HCT116 (cell line): ENCODE measurements at regions not wholly inside any gene's neighbourhood (a gene's known extent, or its start where the extent isn't known, plus 50 kb on each side); places are given as distances from the start of the nearest gene placed in this dataset.

Experiments used
- CEBPB ChIP-seq: IDR thresholded peaks from 2 replicates; pipeline ENCODE4 v1.6.1; 2012; ENCODE audit warnings: low read depth
- ELF1 ChIP-seq: IDR thresholded peaks from 2 replicates; pipeline ENCODE4 v1.6.1; 2012; ENCODE audit warnings: low read depth, borderline replicate concordance
- EZH2 ChIP-seq: fragments of 200-600 bp; sonication (generic); IDR thresholded peaks from 2 replicates; pipeline ENCODE4 v1.6.1; 2017; ENCODE audit warnings: antibody characterized with exemption, mixed run types
- EZH2phosphoT487 ChIP-seq: fragments of 200-600 bp; IDR thresholded peaks from 2 replicates; pipeline ENCODE4 v1.6.1; 2018; ENCODE audit warnings: antibody characterized with exemption, borderline replicate concordance
- FOSL1 ChIP-seq: IDR thresholded peaks from 2 replicates; pipeline ENCODE4 v1.6.1; 2012; ENCODE audit warnings: low read depth
- JUND ChIP-seq: IDR thresholded peaks from 2 replicates; pipeline ENCODE4 v1.6.1; 2012
- RAD21 ChIP-seq: IDR thresholded peaks from 2 replicates; pipeline ENCODE4 v1.6.1; 2012; ENCODE audit warnings: low read depth, mild to moderate bottlenecking
- SP1 ChIP-seq: IDR thresholded peaks from 2 replicates; pipeline ENCODE4 v1.6.1; 2012; ENCODE audit warnings: low read depth
- TCF7L2 ChIP-seq: IDR thresholded peaks from 2 replicates; pipeline ENCODE4 v1.7.0; 2011; ENCODE audit warnings: borderline replicate concordance, inconsistent platforms; ENCODE audit not compliant: insufficient read depth, insufficient read length; ENCODE audit errors: extremely low read depth
- YY1 ChIP-seq: IDR thresholded peaks from 2 replicates; pipeline ENCODE4 v1.6.1; 2011; ENCODE audit warnings: low read length, low read depth, moderate library complexity, mild to moderate bottlenecking; ENCODE audit not compliant: insufficient replicate concordance; ENCODE audit errors: extremely low read depth
- ZFX ChIP-seq: fragments of 450-650 bp; IDR thresholded peaks from 2 replicates; pipeline ENCODE4 v1.6.1; 2017
- TF ChIP-seq, protein P1 (sequence below), 3 experiments: fragments of 200-600 bp in 1 of 3; sonication (generic) in 1 of 3; IDR thresholded peaks in 2 of 3; conservative IDR thresholded peaks in 1 of 3; 2 replicates each; pipeline ENCODE4 v1.5.1; 2012 to 2017; ENCODE audit warnings: low read depth in 2 of 3, low read length in 2 of 3, antibody characterized with exemption in 1 of 3, borderline replicate concordance in 1 of 3, control low read depth in 1 of 3, mild to moderate bottlenecking in 1 of 3, mixed read lengths in 1 of 3, mixed run types in 1 of 3, moderate library complexity in 1 of 3; ENCODE audit not compliant: insufficient read depth in 1 of 3
- TF ChIP-seq, protein P2 (sequence below): IDR thresholded peaks from 2 replicates; pipeline ENCODE4 v1.6.1; 2012; ENCODE audit warnings: low read depth

DNA sequence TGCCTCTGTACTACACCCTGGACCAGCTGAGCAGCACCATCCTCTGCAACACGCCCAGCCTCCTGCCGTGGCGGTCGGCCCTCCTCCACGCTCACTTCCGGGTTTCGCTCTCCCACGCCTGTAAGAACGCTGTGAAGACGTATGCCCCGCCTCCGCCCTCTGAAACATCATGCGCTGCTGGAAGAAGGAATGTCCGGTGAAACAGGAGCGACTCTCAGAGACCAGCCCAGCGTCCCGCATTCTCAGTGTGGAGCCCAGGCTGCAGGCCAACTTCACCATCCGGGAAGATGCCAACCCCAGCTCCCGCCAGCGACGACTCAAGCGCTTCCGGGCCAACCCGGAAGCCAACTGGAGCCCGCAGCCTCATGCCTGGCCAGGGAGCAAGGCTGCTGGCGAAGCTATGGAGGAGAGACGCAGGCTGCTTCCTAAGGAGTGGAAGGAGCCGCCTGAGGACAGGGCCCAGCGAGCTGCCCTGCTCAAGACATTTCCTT, 186.1 kb upstream of the SLITRK2 start:
- no peak for TF ChIP-seq RAD21
- TF ChIP-seq CEBPB: no peak
- TF ChIP-seq, protein P1, sequence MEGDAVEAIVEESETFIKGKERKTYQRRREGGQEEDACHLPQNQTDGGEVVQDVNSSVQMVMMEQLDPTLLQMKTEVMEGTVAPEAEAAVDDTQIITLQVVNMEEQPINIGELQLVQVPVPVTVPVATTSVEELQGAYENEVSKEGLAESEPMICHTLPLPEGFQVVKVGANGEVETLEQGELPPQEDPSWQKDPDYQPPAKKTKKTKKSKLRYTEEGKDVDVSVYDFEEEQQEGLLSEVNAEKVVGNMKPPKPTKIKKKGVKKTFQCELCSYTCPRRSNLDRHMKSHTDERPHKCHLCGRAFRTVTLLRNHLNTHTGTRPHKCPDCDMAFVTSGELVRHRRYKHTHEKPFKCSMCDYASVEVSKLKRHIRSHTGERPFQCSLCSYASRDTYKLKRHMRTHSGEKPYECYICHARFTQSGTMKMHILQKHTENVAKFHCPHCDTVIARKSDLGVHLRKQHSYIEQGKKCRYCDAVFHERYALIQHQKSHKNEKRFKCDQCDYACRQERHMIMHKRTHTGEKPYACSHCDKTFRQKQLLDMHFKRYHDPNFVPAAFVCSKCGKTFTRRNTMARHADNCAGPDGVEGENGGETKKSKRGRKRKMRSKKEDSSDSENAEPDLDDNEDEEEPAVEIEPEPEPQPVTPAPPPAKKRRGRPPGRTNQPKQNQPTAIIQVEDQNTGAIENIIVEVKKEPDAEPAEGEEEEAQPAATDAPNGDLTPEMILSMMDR (IDR thresholded peaks at IDR 0.05 in 2 of 3, conservative IDR thresholded peaks at IDR 0.05 in 1 of 3; ENCODE audit: borderline replicate concordance in 1 of 3, insufficient read depth in 1 of 3, low read depth in 2 of 3, low read length in 2 of 3): no peak
- TF ChIP-seq EZH2phosphoT487: no peak
- no peak for TF ChIP-seq TCF7L2
- no peak for TF ChIP-seq YY1
- no peak for TF ChIP-seq EZH2
- TF ChIP-seq JUND: no peak
- no peak for TF ChIP-seq ZFX
- TF ChIP-seq, protein P2, sequence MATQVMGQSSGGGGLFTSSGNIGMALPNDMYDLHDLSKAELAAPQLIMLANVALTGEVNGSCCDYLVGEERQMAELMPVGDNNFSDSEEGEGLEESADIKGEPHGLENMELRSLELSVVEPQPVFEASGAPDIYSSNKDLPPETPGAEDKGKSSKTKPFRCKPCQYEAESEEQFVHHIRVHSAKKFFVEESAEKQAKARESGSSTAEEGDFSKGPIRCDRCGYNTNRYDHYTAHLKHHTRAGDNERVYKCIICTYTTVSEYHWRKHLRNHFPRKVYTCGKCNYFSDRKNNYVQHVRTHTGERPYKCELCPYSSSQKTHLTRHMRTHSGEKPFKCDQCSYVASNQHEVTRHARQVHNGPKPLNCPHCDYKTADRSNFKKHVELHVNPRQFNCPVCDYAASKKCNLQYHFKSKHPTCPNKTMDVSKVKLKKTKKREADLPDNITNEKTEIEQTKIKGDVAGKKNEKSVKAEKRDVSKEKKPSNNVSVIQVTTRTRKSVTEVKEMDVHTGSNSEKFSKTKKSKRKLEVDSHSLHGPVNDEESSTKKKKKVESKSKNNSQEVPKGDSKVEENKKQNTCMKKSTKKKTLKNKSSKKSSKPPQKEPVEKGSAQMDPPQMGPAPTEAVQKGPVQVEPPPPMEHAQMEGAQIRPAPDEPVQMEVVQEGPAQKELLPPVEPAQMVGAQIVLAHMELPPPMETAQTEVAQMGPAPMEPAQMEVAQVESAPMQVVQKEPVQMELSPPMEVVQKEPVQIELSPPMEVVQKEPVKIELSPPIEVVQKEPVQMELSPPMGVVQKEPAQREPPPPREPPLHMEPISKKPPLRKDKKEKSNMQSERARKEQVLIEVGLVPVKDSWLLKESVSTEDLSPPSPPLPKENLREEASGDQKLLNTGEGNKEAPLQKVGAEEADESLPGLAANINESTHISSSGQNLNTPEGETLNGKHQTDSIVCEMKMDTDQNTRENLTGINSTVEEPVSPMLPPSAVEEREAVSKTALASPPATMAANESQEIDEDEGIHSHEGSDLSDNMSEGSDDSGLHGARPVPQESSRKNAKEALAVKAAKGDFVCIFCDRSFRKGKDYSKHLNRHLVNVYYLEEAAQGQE: no peak
- TF ChIP-seq SP1: no peak
- TF ChIP-seq ELF1: no peak
- no peak for TF ChIP-seq FOSL1
